ENCODE measurements at regions not wholly inside any gene's neighbourhood (a gene's known extent, or its start where the extent isn't known, plus 50 kb on each side); places are given as distances from the start of the nearest gene placed in this dataset.

GRCh38 chr6:139423971-139424667 lies 49.7 kb upstream of the CITED2 start:
- DNase-seq, result no peak

Measured in NCI-H510A treated with DMSO at 0.1 percent for 48 hours (cell line).